HEK293T (cell line): ENCODE measurements at regions not wholly inside any gene's neighbourhood (a gene's known extent, or its start where the extent isn't known, plus 50 kb on each side); places are given as distances from the start of the nearest gene placed in this dataset.
"Not testable (repeated sequence)": the region's sequence is repeated elsewhere in the genome, so short reads cannot be mapped to it uniquely, and the experiment has no call there.

Experiments
- ARNT ChIP-seq: fragments of 450-650 bp; IDR thresholded peaks from 2 replicates; pipeline ENCODE4 v1.6.1; 2017; ENCODE audit warnings: mild to moderate bottlenecking
- BHLHE40 ChIP-seq: fragments of 450-650 bp; IDR thresholded peaks from 2 replicates; pipeline ENCODE4 v1.6.1; 2016; ENCODE audit warnings: mild to moderate bottlenecking, moderate library complexity, borderline replicate concordance
- ELF4 ChIP-seq: fragments of 450-650 bp; IDR thresholded peaks from 2 replicates; pipeline ENCODE4 v1.6.1; 2017; ENCODE audit warnings: antibody characterized with exemption
- FOXA1 ChIP-seq: fragments of 450-650 bp; IDR thresholded peaks from 2 replicates; pipeline ENCODE4 v1.6.1; 2016; ENCODE audit warnings: mild to moderate bottlenecking
- FOXK2 ChIP-seq: fragments of 450-650 bp; IDR thresholded peaks from 2 replicates; pipeline ENCODE4 v1.6.1; 2016; ENCODE audit warnings: mild to moderate bottlenecking
- FOXM1 ChIP-seq: fragments of 450-650 bp; IDR thresholded peaks from 2 replicates; pipeline ENCODE4 v1.6.1; 2017; ENCODE audit warnings: mild to moderate bottlenecking, borderline replicate concordance
- HDGF ChIP-seq: fragments of 450-650 bp; IDR thresholded peaks from 2 replicates; pipeline ENCODE4 v1.6.1; 2017; ENCODE audit warnings: antibody characterized with exemption, borderline replicate concordance
- LEF1 ChIP-seq: fragments of 450-650 bp; IDR thresholded peaks from 2 replicates; pipeline ENCODE4 v1.6.1; 2017; ENCODE audit warnings: mild to moderate bottlenecking, borderline replicate concordance
- NFRKB ChIP-seq: fragments of 450-650 bp; IDR thresholded peaks from 2 replicates; pipeline ENCODE4 v1.6.1; 2016; ENCODE audit warnings: mild to moderate bottlenecking, moderate library complexity
- SP1 ChIP-seq: fragments of 450-650 bp; IDR thresholded peaks from 2 replicates; pipeline ENCODE4 v1.6.1; 2017
- ZNF384 ChIP-seq: fragments of 450-650 bp; IDR thresholded peaks from 2 replicates; pipeline ENCODE4 v1.6.1; 2016

- TF ChIP-seq FOXM1, ELF4, HDGF, ZNF384, NFRKB, FOXK2, BHLHE40, ARNT, FOXA1, SP1, LEF1: not testable (repeated sequence)
These were observed 141.1 kb upstream of the ZNF91 start for GRCh38 chr19:23536341-23536740.
